ENCODE measurements at regions not wholly inside any gene's neighbourhood (a gene's known extent, or its start where the extent isn't known, plus 50 kb on each side); places are given as distances from the start of the nearest gene placed in this dataset.

DNA sequence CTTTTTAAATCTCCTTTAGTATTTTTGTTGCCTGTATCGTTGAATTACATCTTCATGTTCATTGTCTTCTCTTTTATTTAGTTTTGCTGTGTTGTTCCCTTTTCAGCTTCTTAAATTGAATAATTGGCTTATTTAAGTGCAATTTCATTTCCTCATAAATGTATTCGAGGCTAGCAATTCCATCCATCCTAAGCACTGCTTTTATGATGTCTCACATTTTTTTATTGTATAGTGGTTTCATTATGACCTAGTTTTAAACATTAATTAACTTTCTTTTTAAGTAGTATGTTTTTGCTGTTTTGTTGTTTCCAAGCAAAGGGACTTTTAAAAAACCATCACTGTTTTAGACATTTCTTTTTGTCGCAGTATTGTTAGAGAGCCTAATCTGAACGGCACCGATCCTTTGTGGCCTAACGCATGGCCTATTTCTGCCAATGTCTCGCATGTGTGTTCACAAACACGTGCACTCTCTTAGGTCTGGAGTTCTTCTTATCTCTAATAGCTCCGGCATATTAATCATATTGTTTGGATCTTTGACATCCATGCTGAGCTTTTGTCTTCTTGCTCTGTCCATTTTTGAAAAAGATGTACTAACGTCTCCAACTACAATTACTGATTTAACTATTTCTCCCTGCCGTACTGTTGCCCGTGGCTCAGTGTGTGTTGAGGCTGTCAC lies 59.6 kb upstream of the ZNF516 start:
- Mint-ChIP-seq H3K27ac (ENCODE audit: unreplicated experiment) (no peak overlapping the region), H3K4me1 (ENCODE audit: low read depth, unreplicated experiment) (peaks cover 3% of the 10 kb centered on the region), H3K27me3 (ENCODE audit: low read depth, unreplicated experiment) (no peaks in the 10 kb centered on the region), H3K36me3 (ENCODE audit: low read depth, unreplicated experiment) (no peaks in the 10 kb centered on the region), H3K4me3 (ENCODE audit: unreplicated experiment) (no peak overlapping the region), H3K9me3 (ENCODE audit: unreplicated experiment) (no peaks in the 10 kb centered on the region)
- no peak overlapping the region for H3K4me2 ChIP-seq (ENCODE audit: low read length)
- TF ChIP-seq EZH2 (IDR thresholded peaks at IDR 0.05; ENCODE audit: insufficient read depth, low read length) = no peak
- TF ChIP-seq CTCF (IDR thresholded peaks at IDR 0.05; ENCODE audit: insufficient read depth, low read depth, low read length) = no peak
- H3K27me3 ChIP-seq (ENCODE audit: insufficient read depth, low read length) = no peaks in the 10 kb centered on the region
- no peak overlapping the region for H3K27ac ChIP-seq (ENCODE audit: low read depth, low read length)
- no peaks in the 10 kb centered on the region for H3K4me1 ChIP-seq (ENCODE audit: insufficient read depth, low read length)
- no peak for FAIRE-seq
- no peaks in the 10 kb centered on the region for H3K36me3 ChIP-seq (ENCODE audit: insufficient read depth, low read length)
- DNase-seq (ENCODE audit: low read depth) = no peak
- no peaks in the 10 kb centered on the region for H3K79me2 ChIP-seq (ENCODE audit: insufficient read depth, low read length)
- H4K20me1 ChIP-seq (ENCODE audit: insufficient read depth, low read length) = no peaks in the 10 kb centered on the region
- no peaks in the 10 kb centered on the region for H3K9me3 ChIP-seq (ENCODE audit: insufficient read depth, low read depth, low read length)
- H3K9ac ChIP-seq (ENCODE audit: low read length) = no peak overlapping the region
- H3K4me3 ChIP-seq (ENCODE audit: insufficient read depth, low read depth, low read length) = no peak overlapping the region
- no peak overlapping the region for H2AFZ ChIP-seq (ENCODE audit: low read depth, low read length)

DNA sequence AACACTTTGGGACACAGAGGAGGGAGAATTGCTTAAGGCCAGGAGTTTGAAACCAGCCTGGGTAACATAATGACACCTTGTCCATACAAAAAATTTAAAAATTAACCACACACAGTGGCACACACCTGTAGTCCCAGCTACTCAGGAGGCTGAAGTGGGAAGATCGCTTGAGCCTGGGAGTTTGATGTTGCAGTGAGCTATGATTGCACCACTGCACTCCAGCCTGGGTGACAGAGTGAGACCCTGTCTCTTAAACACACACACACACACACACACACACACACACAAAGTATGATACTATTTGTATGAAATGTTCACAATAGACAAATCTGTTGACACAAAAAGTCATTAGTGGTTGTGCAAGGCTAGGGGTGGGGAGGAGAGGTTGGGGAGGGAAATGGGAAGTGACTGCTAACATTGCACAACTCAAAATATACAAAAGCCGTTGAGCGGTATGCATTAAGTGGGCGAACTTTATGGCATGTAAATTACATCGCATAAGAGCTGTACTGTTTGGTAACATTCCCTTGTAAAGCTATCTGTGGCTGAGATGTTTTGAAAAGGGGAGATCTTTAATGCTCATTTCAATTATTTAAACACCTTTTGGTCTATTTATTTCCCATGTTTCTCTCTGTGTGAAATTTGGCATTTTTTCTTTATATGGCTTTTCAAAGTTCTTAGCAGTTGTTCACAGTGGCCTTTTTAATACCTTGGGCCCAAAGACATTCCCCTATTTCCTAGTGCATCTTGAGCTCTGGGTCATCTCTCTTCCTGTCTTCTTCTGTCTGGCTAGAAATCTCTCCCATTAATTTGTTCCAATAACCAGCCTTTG lies 58.9 kb upstream of the ZNF516 start:
- Histone ChIP-seq H3K9ac (ENCODE audit: low read length) (no peak overlapping the region), H3K4me1 (ENCODE audit: insufficient read depth, low read length) (no peaks in the 10 kb centered on the region), H3K9me3 (ENCODE audit: insufficient read depth, low read depth, low read length) (no peaks in the 10 kb centered on the region), H3K27me3 (ENCODE audit: insufficient read depth, low read length) (no peaks in the 10 kb centered on the region), H2AFZ (ENCODE audit: low read depth, low read length) (no peak overlapping the region), H3K4me2 (ENCODE audit: low read length) (no peak overlapping the region), H4K20me1 (ENCODE audit: insufficient read depth, low read length) (no peaks in the 10 kb centered on the region), H3K36me3 (ENCODE audit: insufficient read depth, low read length) (no peaks in the 10 kb centered on the region), H3K79me2 (ENCODE audit: insufficient read depth, low read length) (no peaks in the 10 kb centered on the region), H3K4me3 (ENCODE audit: insufficient read depth, low read depth, low read length) (no peak overlapping the region), H3K27ac (ENCODE audit: low read depth, low read length) (no peak overlapping the region)
- DNase-seq (ENCODE audit: low read depth) (no peak), FAIRE-seq (no peak)
- Mint-ChIP-seq H3K36me3 (ENCODE audit: low read depth, unreplicated experiment) (no peaks in the 10 kb centered on the region), H3K9me3 (ENCODE audit: unreplicated experiment) (no peaks in the 10 kb centered on the region), H3K4me1 (ENCODE audit: low read depth, unreplicated experiment) (peaks cover 2% of the 10 kb centered on the region), H3K4me3 (ENCODE audit: unreplicated experiment) (no peak overlapping the region), H3K27ac (ENCODE audit: unreplicated experiment) (no peak overlapping the region), H3K27me3 (ENCODE audit: low read depth, unreplicated experiment) (no peaks in the 10 kb centered on the region)
- TF ChIP-seq CTCF (IDR thresholded peaks at IDR 0.05; ENCODE audit: insufficient read depth, low read depth, low read length) = no peak
- TF ChIP-seq EZH2 (IDR thresholded peaks at IDR 0.05; ENCODE audit: insufficient read depth, low read length) = no peak

- H3K4me3 Mint-ChIP-seq (ENCODE audit: unreplicated experiment) = no peak overlapping the region
- no peaks in the 10 kb centered on the region for H3K36me3 Mint-ChIP-seq (ENCODE audit: low read depth, unreplicated experiment)
- H3K9me3 ChIP-seq (ENCODE audit: insufficient read depth, low read depth, low read length) = no peaks in the 10 kb centered on the region
- H3K4me2 ChIP-seq (ENCODE audit: low read length) = no peak overlapping the region
- no peak for FAIRE-seq
- DNase-seq (ENCODE audit: low read depth) = no peak
- no peak overlapping the region for H3K27ac Mint-ChIP-seq (ENCODE audit: unreplicated experiment)
- H3K27ac ChIP-seq (ENCODE audit: low read depth, low read length) = no peak overlapping the region
- peaks cover 2% of the 10 kb centered on the region for H3K9me3 Mint-ChIP-seq (ENCODE audit: unreplicated experiment)
- H4K20me1 ChIP-seq (ENCODE audit: insufficient read depth, low read length) = no peaks in the 10 kb centered on the region
- TF ChIP-seq EZH2 (IDR thresholded peaks at IDR 0.05; ENCODE audit: insufficient read depth, low read length) (no peak), CTCF (IDR thresholded peaks at IDR 0.05; ENCODE audit: insufficient read depth, low read depth, low read length) (no peak)
- H3K27me3 Mint-ChIP-seq (ENCODE audit: low read depth, unreplicated experiment) = peaks cover 15% of the 10 kb centered on the region
- no peak overlapping the region for H3K4me3 ChIP-seq (ENCODE audit: insufficient read depth, low read depth, low read length)
- H3K4me1 ChIP-seq (ENCODE audit: insufficient read depth, low read length) = no peaks in the 10 kb centered on the region
- H2AFZ ChIP-seq (ENCODE audit: low read depth, low read length) = no peak overlapping the region
- no peak overlapping the region for H3K9ac ChIP-seq (ENCODE audit: low read length)
- H3K79me2 ChIP-seq (ENCODE audit: insufficient read depth, low read length) = no peaks in the 10 kb centered on the region
- no peaks in the 10 kb centered on the region for H3K36me3 ChIP-seq (ENCODE audit: insufficient read depth, low read length)
- no peaks in the 10 kb centered on the region for H3K27me3 ChIP-seq (ENCODE audit: insufficient read depth, low read length)
- no peaks in the 10 kb centered on the region for H3K4me1 Mint-ChIP-seq (ENCODE audit: low read depth, unreplicated experiment)
Measured at GRCh38 chr18:76548541-76548940, 53.5 kb upstream of the ZNF516 start.

Data from astrocyte (in vitro differentiated cells and primary cell).